DMS153 treated with DMSO at 0.1 percent for 48 hours (cell line): ENCODE measurements at regions not wholly inside any gene's neighbourhood (a gene's known extent, or its start where the extent isn't known, plus 50 kb on each side); places are given as distances from the start of the nearest gene placed in this dataset.

Source experiments
- DNase-seq: peaks from one replicate; lab custom pipeline; 2025; ENCODE audit not compliant: unreplicated experiment; lab: John Stamatoyannopoulos, UW

GRCh38 chr2:215695861-215696260, 260.0 kb upstream of the FN1 start:
- DNase-seq: no peak

- DNase-seq: no peak
Observed at GRCh38 chr2:215693999-215694580, 258.2 kb upstream of the FN1 start.

- no peak for DNase-seq
Observed at GRCh38 chr2:215693193-215693998, 257.5 kb upstream of the FN1 start.

GRCh38 chr2:215692387-215693079, 256.7 kb upstream of the FN1 start:
- no peak for DNase-seq

GRCh38 chr2:215691346-215691745, 255.5 kb upstream of the FN1 start:
- DNase-seq: no peak

- DNase-seq: no peak
Observed at GRCh38 chr2:215687149-215688031, 251.5 kb upstream of the FN1 start.

GRCh38 chr2:215685238-215685990, 249.5 kb upstream of the FN1 start:
- no peak for DNase-seq

GRCh38 chr2:215684448-215685237, 248.8 kb upstream of the FN1 start:
- DNase-seq: no peak

GRCh38 chr2:215683295-215683694, 247.4 kb upstream of the FN1 start:
- DNase-seq: no peak

- no peak for DNase-seq
Observed at GRCh38 chr2:215681799-215682596, 246.1 kb upstream of the FN1 start.

GRCh38 chr2:215680605-215681598, 245.0 kb upstream of the FN1 start:
- no peak for DNase-seq

- DNase-seq: no peak
Observed at GRCh38 chr2:215678094-215678493, 242.2 kb upstream of the FN1 start.

- DNase-seq: no peak
Observed at GRCh38 chr2:215677481-215677880, 241.6 kb upstream of the FN1 start.

GRCh38 chr2:215672406-215672805, 236.5 kb upstream of the FN1 start:
- DNase-seq: no peak

- no peak for DNase-seq
Observed at GRCh38 chr2:215671691-215672090, 235.8 kb upstream of the FN1 start.

- DNase-seq: no peak
Observed at GRCh38 chr2:215671244-215671643, 235.4 kb upstream of the FN1 start.

- no peak for DNase-seq
Observed at GRCh38 chr2:215670396-215670795, 234.5 kb upstream of the FN1 start.

GRCh38 chr2:215668378-215668775, 232.5 kb upstream of the FN1 start:
- no peak for DNase-seq
